Astrocyte of the cerebellum (primary cell): ENCODE measurements at regions not wholly inside any gene's neighbourhood (a gene's known extent, or its start where the extent isn't known, plus 50 kb on each side); places are given as distances from the start of the nearest gene placed in this dataset.

Source experiments
- DNase-seq: peaks from one replicate; pipeline ENCODE4 v3.0.0-alpha.2; 2011; ENCODE audit warnings: low read depth
- H3K4me3 ChIP-seq: 2 replicates; pipeline ENCODE4 v1.5.1; 2011; ENCODE audit warnings: mild to moderate bottlenecking, low read depth, low read length, moderate library complexity
- in situ Hi-C: cut with HindIII; loops from 2 replicates; pipeline ENCODE4 v1.10.0; 2017; ENCODE audit warnings: low sequenced_read_pairs
- TF ChIP-seq, protein P1 (sequence below): IDR thresholded peaks from 2 replicates; pipeline ENCODE4 v1.5.1; 2012; ENCODE audit warnings: low read length, low read depth, moderate library complexity, mild to moderate bottlenecking; ENCODE audit errors: missing control alignments

DNA sequence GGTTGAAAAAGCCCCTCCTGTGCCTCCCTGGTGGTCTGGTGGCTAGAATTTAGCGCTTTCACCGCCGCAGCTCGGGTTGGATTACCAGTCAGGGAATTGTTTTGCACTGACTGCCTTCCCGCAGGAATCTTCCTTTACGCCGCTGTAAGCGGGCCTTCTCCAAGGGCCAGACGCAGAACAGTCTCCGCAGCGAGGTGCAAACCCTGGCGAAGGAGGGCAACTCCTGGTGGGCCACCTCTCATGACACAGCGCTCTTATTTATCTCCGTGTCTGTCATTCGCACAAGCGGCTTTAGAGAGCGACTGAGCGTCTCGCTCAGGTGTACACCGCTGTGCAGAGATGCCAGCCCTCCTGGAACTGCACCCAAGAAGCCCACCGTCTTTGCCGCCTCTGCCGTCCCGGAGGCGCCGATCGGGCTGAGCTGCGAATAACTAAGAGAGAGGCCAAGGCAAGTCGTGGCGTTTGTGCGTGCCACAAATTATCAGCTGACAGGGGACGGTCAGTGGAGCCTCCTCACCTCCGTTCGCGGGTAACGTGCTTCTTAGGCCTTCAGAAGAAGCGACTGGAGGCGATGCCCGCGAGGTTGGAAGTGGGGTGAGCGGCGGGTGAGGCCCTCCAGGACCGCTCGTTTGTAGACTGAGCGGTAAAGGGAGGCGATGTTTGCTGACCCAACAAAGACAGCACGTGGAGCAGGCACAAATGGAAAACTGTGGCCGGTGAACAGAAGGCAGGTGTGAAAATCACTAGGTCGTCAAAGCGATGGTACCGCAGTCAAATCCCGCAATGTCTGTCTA lies 93.5 kb downstream of the PRKAB2 start:
- H3K4me3 ChIP-seq: no peak overlapping the region
- TF ChIP-seq, protein P1, sequence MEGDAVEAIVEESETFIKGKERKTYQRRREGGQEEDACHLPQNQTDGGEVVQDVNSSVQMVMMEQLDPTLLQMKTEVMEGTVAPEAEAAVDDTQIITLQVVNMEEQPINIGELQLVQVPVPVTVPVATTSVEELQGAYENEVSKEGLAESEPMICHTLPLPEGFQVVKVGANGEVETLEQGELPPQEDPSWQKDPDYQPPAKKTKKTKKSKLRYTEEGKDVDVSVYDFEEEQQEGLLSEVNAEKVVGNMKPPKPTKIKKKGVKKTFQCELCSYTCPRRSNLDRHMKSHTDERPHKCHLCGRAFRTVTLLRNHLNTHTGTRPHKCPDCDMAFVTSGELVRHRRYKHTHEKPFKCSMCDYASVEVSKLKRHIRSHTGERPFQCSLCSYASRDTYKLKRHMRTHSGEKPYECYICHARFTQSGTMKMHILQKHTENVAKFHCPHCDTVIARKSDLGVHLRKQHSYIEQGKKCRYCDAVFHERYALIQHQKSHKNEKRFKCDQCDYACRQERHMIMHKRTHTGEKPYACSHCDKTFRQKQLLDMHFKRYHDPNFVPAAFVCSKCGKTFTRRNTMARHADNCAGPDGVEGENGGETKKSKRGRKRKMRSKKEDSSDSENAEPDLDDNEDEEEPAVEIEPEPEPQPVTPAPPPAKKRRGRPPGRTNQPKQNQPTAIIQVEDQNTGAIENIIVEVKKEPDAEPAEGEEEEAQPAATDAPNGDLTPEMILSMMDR: no peak
- DNase-seq: no peak
- in situ Hi-C loops: no loop called here

DNA sequence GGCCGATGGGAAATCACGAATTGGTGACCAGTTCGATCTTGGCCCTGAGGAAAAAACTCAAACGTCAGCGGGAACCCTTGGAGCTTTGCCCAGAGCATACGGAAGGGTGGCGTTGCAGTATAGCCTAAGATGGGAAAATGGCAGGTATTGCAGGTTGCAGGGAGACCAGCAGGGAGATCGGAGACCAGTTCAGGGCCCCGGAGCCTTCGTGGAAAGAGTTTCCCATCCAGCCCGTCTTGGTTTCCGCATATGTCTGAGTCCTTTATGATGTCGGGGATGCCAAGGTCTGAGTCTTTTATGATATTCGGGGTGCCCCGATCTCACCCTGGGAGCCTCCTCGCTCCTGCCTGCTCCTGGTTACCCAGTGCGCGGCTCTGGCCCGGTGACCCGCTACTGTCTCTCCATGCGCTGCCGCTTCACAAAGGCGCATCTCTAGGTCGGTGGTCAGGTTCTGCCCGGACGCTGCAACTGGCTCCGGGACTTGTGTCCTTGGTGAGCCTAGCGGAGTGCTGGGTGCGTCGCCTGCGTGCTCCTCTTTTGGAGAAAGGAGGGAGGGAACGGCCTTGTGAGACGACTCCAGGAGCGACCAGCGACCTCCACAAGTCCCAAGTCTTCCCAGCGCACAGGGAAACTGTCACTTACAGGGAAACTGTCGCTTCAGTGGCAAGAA lies 94.2 kb downstream of the PRKAB2 start:
- no peak for DNase-seq
- TF ChIP-seq, protein P1: no peak
- H3K4me3 ChIP-seq: no peak overlapping the region
- in situ Hi-C loops: no loop called here

DNA sequence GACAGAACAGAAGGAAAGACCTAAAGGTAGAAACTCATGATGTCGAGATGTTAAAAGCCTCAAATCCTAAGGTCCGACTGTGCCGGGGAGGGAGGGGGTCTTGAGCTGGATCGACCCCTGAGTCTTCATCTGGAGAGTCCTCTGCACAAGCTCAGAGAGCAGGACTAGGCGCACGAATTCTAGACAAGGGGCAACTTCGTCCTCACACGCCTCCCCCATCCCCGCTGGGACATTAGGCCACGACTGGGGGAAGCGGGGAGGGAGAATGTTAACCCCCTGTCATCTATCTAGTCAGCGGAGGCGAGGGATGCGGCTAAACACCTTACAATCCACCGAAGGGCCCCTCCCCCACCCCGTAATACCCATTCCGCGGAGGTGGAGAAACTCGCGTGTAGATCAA lies 94.7 kb downstream of the PRKAB2 start:
- H3K4me3 ChIP-seq: no peak overlapping the region
- in situ Hi-C loops: no loop called here
- no peak for DNase-seq
- TF ChIP-seq, protein P1: no peak

DNA sequence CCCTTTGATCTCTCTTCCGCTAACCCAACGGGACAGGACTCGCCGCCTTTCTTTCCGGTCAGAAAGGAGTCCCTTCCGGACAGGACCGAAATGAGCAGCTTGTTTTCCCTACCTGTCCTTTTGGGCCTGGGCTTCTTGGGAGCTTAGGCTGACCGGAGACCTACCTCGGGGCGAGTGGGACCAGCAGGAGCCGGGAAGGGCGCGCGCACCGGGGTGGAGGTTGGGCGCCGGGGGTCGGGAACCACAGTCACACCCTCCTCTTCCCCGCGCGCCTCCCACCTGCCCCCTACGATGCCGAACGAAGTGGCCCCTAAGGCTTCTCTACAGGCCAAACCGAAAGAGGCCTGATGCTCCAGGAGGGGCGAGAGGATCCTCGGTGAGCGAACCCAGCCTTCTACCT lies 95.2 kb downstream of the PRKAB2 start:
- in situ Hi-C loops: no loop called here

DNA sequence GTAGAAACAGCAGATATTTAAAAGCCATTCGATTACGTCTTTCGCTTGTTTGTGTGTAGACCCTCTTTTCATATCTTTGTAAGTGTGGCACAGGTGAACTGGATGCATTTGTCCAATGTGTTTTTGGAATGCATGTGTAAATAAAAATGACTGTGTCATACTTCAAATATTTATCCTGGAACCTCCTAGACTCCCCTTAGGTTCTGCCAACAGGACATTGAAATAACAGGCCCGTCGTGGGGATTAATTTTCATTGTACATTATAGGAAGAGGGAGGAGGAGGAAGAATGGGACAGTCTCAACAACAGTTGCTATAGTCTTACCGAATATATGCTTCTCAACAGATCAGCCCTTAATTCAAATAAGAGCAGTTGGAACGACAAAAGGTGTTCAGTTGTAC lies 95.8 kb downstream of the PRKAB2 start:
- H3K4me3 ChIP-seq: no peak overlapping the region
- no peak for DNase-seq
- TF ChIP-seq, protein P1: no peak
- in situ Hi-C loops: no loop called here

More for the DNA sequence above, 95.2 kb downstream of the PRKAB2 start:
- DNase-seq: no peak
- no peak overlapping the region for H3K4me3 ChIP-seq
- TF ChIP-seq, protein P1: no peak

DNA sequence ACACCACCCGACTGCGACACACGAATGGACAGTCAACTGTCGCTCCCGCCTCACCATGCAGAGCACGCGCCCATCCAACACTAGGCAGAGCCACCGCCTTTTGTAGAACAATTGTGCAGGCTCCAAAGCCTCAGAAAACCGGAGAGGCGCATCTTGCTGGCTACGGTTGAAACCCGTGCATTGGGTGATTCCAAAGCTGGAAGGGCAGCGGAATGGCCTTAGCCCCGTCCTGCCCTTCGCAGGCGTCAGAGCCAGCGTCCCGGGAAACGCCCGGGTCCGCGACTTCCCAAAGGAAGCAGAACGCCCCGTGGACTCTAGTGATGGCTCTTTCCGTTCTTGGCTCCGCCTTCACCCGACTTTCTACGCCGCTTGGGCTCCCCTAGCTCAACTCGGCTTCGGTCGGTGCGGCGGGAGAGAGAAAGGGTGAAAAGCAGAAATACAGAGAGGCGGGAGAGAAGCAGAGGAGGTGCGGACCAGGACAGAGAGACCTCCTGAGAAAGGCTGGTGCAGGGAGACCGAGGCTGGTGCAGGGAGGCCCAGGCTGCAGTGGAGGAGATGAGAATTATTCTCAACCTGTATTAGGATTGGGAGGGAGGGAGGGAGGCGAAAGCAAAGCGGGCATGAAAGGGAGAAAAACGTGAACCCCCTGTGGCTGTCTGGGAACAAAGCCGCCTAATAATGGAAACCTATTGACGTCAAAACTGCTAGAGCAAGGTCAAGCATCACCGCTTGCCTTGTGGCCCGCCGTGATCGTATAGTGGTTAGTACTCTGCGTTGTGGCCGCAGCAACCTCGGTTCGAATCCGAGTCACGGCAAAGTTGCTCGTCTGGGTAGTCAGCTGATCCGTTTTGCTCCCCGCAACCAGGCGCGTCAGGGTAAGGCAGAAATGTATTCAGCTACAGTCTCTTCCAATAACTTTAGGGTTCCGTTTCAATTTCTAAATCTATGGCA lies 99.5 kb downstream of the PRKAB2 start:
- TF ChIP-seq, protein P1: no peak
- in situ Hi-C loops: no loop called here
- DNase-seq: no peak
- H3K4me3 ChIP-seq: peak overlapping the region; percentile 32
